ENCODE measurements at regions not wholly inside any gene's neighbourhood (a gene's known extent, or its start where the extent isn't known, plus 50 kb on each side); places are given as distances from the start of the nearest gene placed in this dataset.

- TF ChIP-seq CTCF (IDR thresholded peaks at IDR 0.05) (no peak), POLR2A (IDR thresholded peaks at IDR 0.05) (no peak)
Measured at GRCh38 chr17:21495281-21495680, 119.1 kb downstream of the KCNJ12 start.

All from right lobe of liver (tissue), 4 donors.